Immature natural killer cell (primary cell): ENCODE measurements at regions not wholly inside any gene's neighbourhood (a gene's known extent, or its start where the extent isn't known, plus 50 kb on each side); places are given as distances from the start of the nearest gene placed in this dataset.

Experiments
- DNase-seq, 3 donors: peaks; one replicate each; pipeline ENCODE4 v3.0.0; 2022; ENCODE audit warnings: mixed read lengths in 1 of 3
- H3K27ac Mint-ChIP-seq, 6 donors: one replicate each; pipeline ENCODE4 v1.8.0; 2020; ENCODE audit warnings: mixed read lengths in 6 of 6, mild to moderate bottlenecking in 5 of 6, inconsistent platforms in 4 of 6, moderate library complexity in 3 of 6
- H3K27me3 Mint-ChIP-seq, 3 donors: one replicate each; pipeline ENCODE4 v1.8.0; 2020 to 2021; ENCODE audit warnings: low read depth in 3 of 3, mild to moderate bottlenecking in 3 of 3, mixed read lengths in 3 of 3, moderate library complexity in 3 of 3, inconsistent platforms in 1 of 3
- H3K36me3 Mint-ChIP-seq, 3 donors: one replicate each; pipeline ENCODE4 v1.8.0; 2020; ENCODE audit warnings: mixed read lengths in 3 of 3, inconsistent platforms in 2 of 3, mild to moderate bottlenecking in 2 of 3
- H3K4me1 Mint-ChIP-seq, 2 donors: one replicate each; pipeline ENCODE4 v1.8.0; 2020; ENCODE audit warnings: inconsistent platforms in 2 of 2, mild to moderate bottlenecking in 2 of 2, mixed read lengths in 2 of 2, moderate library complexity in 1 of 2
- H3K4me3 Mint-ChIP-seq, 5 donors: one replicate each; pipeline ENCODE4 v1.8.0; 2020; ENCODE audit warnings: mild to moderate bottlenecking in 5 of 5, mixed read lengths in 5 of 5, inconsistent platforms in 3 of 5, moderate library complexity in 3 of 5
- H3K9me3 Mint-ChIP-seq, 6 donors: one replicate each; pipeline ENCODE4 v1.8.0; 2020; ENCODE audit warnings: mild to moderate bottlenecking in 6 of 6, mixed read lengths in 6 of 6, inconsistent platforms in 4 of 6, moderate library complexity in 3 of 6

DNA sequence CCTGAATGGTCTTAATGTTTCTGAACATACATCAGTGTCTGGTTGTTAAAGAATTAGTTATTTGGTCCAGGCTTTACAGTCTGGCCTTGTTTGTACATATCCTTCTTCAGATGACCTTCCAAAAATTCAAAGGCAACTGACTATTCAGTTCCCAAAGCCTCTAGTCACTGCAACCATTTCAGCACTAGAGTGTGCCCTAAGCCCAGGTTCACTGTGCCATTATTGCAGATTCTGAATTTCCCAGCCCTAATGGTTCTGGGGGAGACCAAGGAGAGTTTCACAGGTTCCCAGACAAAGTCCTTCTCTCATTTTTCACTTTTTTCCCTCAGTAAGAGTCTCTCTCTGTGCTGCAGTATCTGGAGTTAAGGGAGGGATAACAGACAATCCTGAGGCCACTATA lies 235.8 kb downstream of the TRAM1L1 start:
- H3K4me3 Mint-ChIP-seq: no peak overlapping the region
- H3K27me3 Mint-ChIP-seq: peaks cover 0 to 2% (median 1%) of the 10 kb centered on the region in 3 donors
- peaks cover 9 to 30% (median 20%) of the 10 kb centered on the region in 6 donors for H3K9me3 Mint-ChIP-seq

DNA sequence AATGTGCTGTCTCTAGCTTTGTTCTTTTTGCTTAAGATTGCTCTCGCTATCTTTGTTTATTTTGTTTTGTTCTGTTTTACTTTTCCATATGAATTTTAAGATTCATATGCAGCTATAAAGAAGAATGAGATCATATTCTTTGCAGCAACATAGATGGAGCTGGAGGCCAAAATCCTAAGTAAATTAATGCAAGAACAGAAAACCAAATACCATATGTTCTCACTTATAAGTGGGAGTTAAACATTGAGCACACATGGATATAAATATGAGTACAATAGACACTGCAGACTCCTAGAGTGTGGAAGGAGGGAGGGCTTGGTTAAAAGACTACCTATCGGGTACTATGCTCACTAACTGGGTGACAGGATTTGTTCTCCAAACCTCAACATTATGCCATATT lies 237.8 kb downstream of the TRAM1L1 start:
- no peaks in the 10 kb centered on the region for H3K36me3 Mint-ChIP-seq
- H3K27ac Mint-ChIP-seq: no peak overlapping the region
- peaks cover 0 to 2% (median 1%) of the 10 kb centered on the region in 3 donors for H3K27me3 Mint-ChIP-seq
- peaks cover 18 to 27% (median 21%) of the 10 kb centered on the region in 6 donors for H3K9me3 Mint-ChIP-seq
- H3K4me1 Mint-ChIP-seq: no peaks in the 10 kb centered on the region
- H3K4me3 Mint-ChIP-seq: no peak overlapping the region
- DNase-seq: no peak

More for the DNA sequence above, 235.8 kb downstream of the TRAM1L1 start:
- Mint-ChIP-seq H3K27ac (no peak overlapping the region), H3K36me3 (no peaks in the 10 kb centered on the region), H3K4me1 (no peaks in the 10 kb centered on the region)
- no peak for DNase-seq

GRCh38 chr4:116839826-116840225 lies 245.6 kb downstream of the TRAM1L1 start:
- Mint-ChIP-seq H3K27ac (no peak overlapping the region), H3K36me3 (no peaks in the 10 kb centered on the region), H3K27me3 (peaks cover 0 to 2% (median 0%) of the 10 kb centered on the region in 3 donors), H3K9me3 (peaks cover 7 to 34% (median 13%) of the 10 kb centered on the region in 6 donors), H3K4me3 (no peak overlapping the region), H3K4me1 (no peaks in the 10 kb centered on the region)
- no peak for DNase-seq

- Mint-ChIP-seq H3K4me1 (no peaks in the 10 kb centered on the region), H3K27ac (no peak overlapping the region), H3K27me3 (peaks cover 0 to 2% (median 0%) of the 10 kb centered on the region in 3 donors), H3K4me3 (no peak overlapping the region), H3K36me3 (no peaks in the 10 kb centered on the region), H3K9me3 (peaks cover 5 to 39% (median 21%) of the 10 kb centered on the region in 6 donors)
- no peak for DNase-seq
Measured at GRCh38 chr4:116838609-116839008, 246.8 kb downstream of the TRAM1L1 start.

GRCh38 chr4:116829187-116829586 lies 256.2 kb downstream of the TRAM1L1 start:
- Mint-ChIP-seq H3K27me3 (no peaks in the 10 kb centered on the region), H3K4me1 (no peaks in the 10 kb centered on the region), H3K36me3 (peaks cover 0 to 7% (median 0%) of the 10 kb centered on the region in 3 donors), H3K9me3 (peaks cover 27 to 66% (median 48%) of the 10 kb centered on the region in 6 donors), H3K4me3 (no peak overlapping the region), H3K27ac (no peak overlapping the region)
- no peak for DNase-seq

DNA sequence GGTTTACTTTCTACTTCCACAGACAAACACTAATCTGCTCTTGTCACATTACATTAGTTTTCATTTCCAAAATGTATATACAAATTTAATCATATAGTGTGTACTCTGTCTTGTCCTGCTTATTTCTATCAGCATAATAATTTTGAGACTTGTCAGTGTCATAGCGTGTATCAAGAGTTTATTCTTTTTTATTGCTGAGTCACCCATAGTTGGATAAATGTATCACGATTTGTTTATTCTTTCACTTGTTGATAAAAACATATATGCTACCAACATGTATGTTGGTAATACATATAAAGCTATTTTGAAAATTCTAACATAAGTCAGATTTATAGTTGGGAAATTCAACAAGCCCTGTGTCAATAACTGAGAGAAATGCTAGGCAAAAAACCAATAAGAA lies 261.2 kb downstream of the TRAM1L1 start:
- Mint-ChIP-seq H3K4me1 (no peaks in the 10 kb centered on the region), H3K27me3 (no peaks in the 10 kb centered on the region), H3K27ac (no peak overlapping the region), H3K36me3 (peaks cover 0 to 5% (median 0%) of the 10 kb centered on the region in 3 donors), H3K4me3 (no peak overlapping the region), H3K9me3 (peaks cover 19 to 53% (median 28%) of the 10 kb centered on the region in 6 donors)
- DNase-seq: no peak

DNA sequence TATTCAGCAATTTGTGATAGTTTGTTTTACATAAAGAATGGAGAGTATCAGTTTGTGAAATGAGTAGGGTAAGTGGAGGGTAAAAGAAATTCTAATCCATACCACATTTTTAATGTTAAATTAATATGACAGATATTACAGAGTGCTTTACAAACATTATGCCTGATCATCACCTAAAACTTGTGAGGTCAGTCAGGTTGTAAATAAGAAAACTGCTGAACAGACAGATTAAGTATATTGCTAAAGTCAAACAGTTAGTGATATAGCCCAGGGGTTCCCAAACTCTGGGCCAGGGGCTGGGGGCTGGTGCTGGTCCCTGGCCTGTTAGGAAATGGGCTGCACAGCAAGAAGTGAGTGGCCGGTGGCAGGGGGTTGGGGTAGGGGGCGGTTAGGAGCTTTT lies 273.6 kb downstream of the TRAM1L1 start:
- H3K27me3 Mint-ChIP-seq: peaks cover 0 to 4% (median 0%) of the 10 kb centered on the region in 3 donors
- no peak overlapping the region for H3K27ac Mint-ChIP-seq
- no peaks in the 10 kb centered on the region for H3K4me1 Mint-ChIP-seq
- no peak for DNase-seq
- H3K9me3 Mint-ChIP-seq: peaks cover 10 to 38% (median 21%) of the 10 kb centered on the region in 6 donors
- H3K4me3 Mint-ChIP-seq: no peak overlapping the region
- H3K36me3 Mint-ChIP-seq: peaks cover 0 to 5% (median 0%) of the 10 kb centered on the region in 3 donors

GRCh38 chr4:116796022-116796421 lies 289.4 kb downstream of the TRAM1L1 start:
- DNase-seq: no peak
- no peak overlapping the region for H3K27ac Mint-ChIP-seq
- no peaks in the 10 kb centered on the region for H3K36me3 Mint-ChIP-seq
- H3K4me3 Mint-ChIP-seq: no peak overlapping the region
- H3K4me1 Mint-ChIP-seq: no peaks in the 10 kb centered on the region
- no peaks in the 10 kb centered on the region for H3K27me3 Mint-ChIP-seq
- H3K9me3 Mint-ChIP-seq: peaks cover 4 to 22% (median 6%) of the 10 kb centered on the region in 6 donors

DNA sequence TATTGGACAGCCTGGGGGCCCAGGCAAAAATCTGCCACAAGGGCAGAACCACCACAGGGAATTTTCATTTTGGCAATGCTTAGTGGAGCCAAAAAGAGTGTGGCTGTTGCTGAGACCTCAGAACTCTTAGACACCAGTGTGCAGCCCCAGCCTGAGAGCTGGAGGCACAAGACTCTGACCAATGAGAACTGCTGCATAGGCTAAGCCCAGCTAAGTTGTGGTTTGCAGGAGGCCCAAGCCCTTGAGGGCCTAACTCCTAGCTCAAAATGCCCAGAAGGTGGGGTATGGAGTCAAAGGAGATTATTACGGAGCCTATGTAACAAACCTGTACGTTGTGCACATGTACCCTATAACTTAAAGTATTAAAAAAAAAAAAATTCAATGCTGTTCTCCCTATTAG lies 296.7 kb downstream of the TRAM1L1 start:
- Mint-ChIP-seq H3K4me3 (no peak overlapping the region), H3K27me3 (no peaks in the 10 kb centered on the region), H3K27ac (no peak overlapping the region), H3K36me3 (no peaks in the 10 kb centered on the region), H3K4me1 (no peaks in the 10 kb centered on the region), H3K9me3 (peaks cover 1 to 19% (median 6%) of the 10 kb centered on the region in 6 donors)
- DNase-seq: no peak

- Mint-ChIP-seq H3K27ac (no peak overlapping the region), H3K36me3 (no peaks in the 10 kb centered on the region), H3K4me1 (no peaks in the 10 kb centered on the region), H3K27me3 (no peaks in the 10 kb centered on the region), H3K9me3 (peaks cover 0 to 8% (median 3%) of the 10 kb centered on the region in 6 donors), H3K4me3 (no peak overlapping the region)
- no peak for DNase-seq
Measured at GRCh38 chr4:116755051-116755450, 330.3 kb downstream of the TRAM1L1 start.

- H3K4me3 Mint-ChIP-seq: no peak overlapping the region
- no peak overlapping the region for H3K27ac Mint-ChIP-seq
- peaks cover 2 to 11% (median 6%) of the 10 kb centered on the region in 6 donors for H3K9me3 Mint-ChIP-seq
- H3K27me3 Mint-ChIP-seq: no peaks in the 10 kb centered on the region
- DNase-seq: no peak
- H3K4me1 Mint-ChIP-seq: no peaks in the 10 kb centered on the region
- H3K36me3 Mint-ChIP-seq: no peaks in the 10 kb centered on the region
Measured at GRCh38 chr4:116752027-116752426, 333.3 kb downstream of the TRAM1L1 start.

- Mint-ChIP-seq H3K4me3 (no peak overlapping the region), H3K27me3 (peaks cover 0 to 1% (median 0%) of the 10 kb centered on the region in 3 donors), H3K27ac (no peak overlapping the region), H3K36me3 (no peaks in the 10 kb centered on the region), H3K4me1 (no peaks in the 10 kb centered on the region), H3K9me3 (peaks cover 8 to 41% (median 11%) of the 10 kb centered on the region in 6 donors)
- DNase-seq: no peak
Measured at GRCh38 chr4:116736756-116737155, 348.6 kb downstream of the TRAM1L1 start.

DNA sequence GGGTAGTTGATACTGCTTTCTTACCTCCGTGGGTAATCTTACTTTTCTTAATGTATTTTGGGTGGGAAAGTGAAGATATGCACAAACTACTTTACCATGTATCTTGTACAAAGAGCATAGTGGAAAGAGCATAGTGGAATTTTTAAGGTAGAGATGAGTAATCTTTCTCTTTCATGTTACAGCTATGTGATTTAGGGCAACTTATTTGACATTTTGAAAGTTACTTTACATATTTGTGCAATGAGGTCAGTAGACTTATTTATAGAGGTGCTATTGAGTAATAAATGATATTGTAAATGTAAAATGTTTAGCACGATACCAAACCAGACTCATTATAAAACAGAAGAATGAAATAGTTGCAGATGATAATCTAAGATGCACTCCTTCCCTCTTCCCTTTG lies 351.2 kb downstream of the TRAM1L1 start:
- Mint-ChIP-seq H3K27ac (no peak overlapping the region), H3K4me3 (no peak overlapping the region), H3K36me3 (no peaks in the 10 kb centered on the region), H3K27me3 (no peaks in the 10 kb centered on the region), H3K4me1 (no peaks in the 10 kb centered on the region), H3K9me3 (peaks cover 4 to 24% (median 11%) of the 10 kb centered on the region in 6 donors)
- DNase-seq: no peak

- no peaks in the 10 kb centered on the region for H3K4me1 Mint-ChIP-seq
- H3K36me3 Mint-ChIP-seq: no peaks in the 10 kb centered on the region
- H3K27me3 Mint-ChIP-seq: no peaks in the 10 kb centered on the region
- DNase-seq: no peak
- no peak overlapping the region for H3K4me3 Mint-ChIP-seq
- H3K9me3 Mint-ChIP-seq: peaks cover 2 to 22% (median 11%) of the 10 kb centered on the region in 6 donors
- H3K27ac Mint-ChIP-seq: no peak overlapping the region
Measured at GRCh38 chr4:116733370-116733769, 352.0 kb downstream of the TRAM1L1 start.

DNA sequence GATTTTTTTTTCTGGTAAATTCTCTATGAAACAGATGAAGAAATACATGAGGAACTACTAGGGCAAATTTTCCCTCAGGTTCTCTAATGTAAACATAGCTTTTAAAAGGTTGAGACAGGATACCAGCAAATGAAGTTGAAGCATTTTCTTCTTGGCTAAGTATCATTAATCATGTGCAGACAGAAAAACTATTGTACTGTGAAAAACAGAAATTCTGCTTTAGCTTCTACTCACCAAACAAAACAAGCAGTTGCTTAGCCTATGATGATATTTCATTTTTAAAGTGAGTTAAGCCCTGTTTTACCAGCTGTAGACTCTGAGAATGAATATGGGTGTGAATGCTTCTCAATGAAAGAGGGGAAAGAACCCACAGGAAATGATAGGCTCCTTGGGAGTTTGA lies 358.9 kb downstream of the TRAM1L1 start:
- H3K9me3 Mint-ChIP-seq: peaks cover 7 to 26% (median 17%) of the 10 kb centered on the region in 6 donors
- no peak overlapping the region for H3K27ac Mint-ChIP-seq
- H3K4me3 Mint-ChIP-seq: no peak overlapping the region
- no peaks in the 10 kb centered on the region for H3K36me3 Mint-ChIP-seq
- no peak for DNase-seq
- no peaks in the 10 kb centered on the region for H3K4me1 Mint-ChIP-seq
- H3K27me3 Mint-ChIP-seq: peaks cover 0 to 1% (median 0%) of the 10 kb centered on the region in 3 donors
